ENCODE measurements at regions not wholly inside any gene's neighbourhood (a gene's known extent, or its start where the extent isn't known, plus 50 kb on each side); places are given as distances from the start of the nearest gene placed in this dataset.

DNA sequence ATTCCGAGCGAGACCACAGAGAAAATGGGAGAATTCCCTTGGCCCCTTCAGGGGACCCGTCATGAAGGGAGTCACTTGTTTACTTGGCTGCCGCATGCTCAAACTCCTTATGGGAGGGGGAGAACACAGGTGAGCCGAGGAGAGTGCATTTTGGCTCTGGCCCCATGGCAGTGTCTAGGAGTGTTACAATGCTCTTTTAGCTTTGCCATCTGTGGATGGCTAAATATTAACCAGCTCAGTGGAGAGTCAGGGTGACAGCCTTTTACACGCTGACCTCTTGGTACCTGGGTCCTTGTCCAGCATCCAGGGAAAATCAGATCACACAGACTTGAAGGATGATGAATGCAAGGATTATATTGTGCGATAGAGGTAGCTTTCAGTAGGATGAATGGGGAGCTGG lies 146.4 kb upstream of the ATXN7L3B start:
- DNase-seq (ENCODE audit: low read depth in 1 of 2, low spot score in 1 of 2): no peak
- Histone ChIP-seq H3K4me3 (no peak overlapping the region), H3K9me3 (peaks cover 10% of the 10 kb centered on the region; the same call in 2 of the 3 replicates), H3K4me1 (peaks cover 18% of the 10 kb centered on the region), H3K27ac (peak overlapping the region in 1 of 2 experiments; percentile 21; a peak in 2 of 6 replicates), H3K4me2 (no peak overlapping the region)
- no peak for ATAC-seq
- CTCF ChIA-PET: interaction anchor here (0.5 kb wide), 1 partner anchor 257 kb away, joined by 3 read pairs; no protein-coding TSS in a partner anchor
- 96% methylated on average over 7 of the region's 7 CpGs for WGBS (ENCODE audit: missing lambda C conversion rate)
- POLR2A ChIA-PET: no interaction called here
- TF ChIP-seq KDM1A (IDR thresholded peaks at IDR 0.05; ENCODE audit: low read depth) (no peak), HOXB13 (CRISPR knock-in tag; IDR thresholded peaks at IDR 0.05; ENCODE audit: low read depth) (no peak), SREBF2 (IDR thresholded peaks at IDR 0.05) (no peak), BHLHE40 (IDR thresholded peaks at IDR 0.05; ENCODE audit: low read depth, low read length) (no peak), RFX5 (IDR thresholded peaks at IDR 0.05) (no peak), HEYL (CRISPR knock-in tag; IDR thresholded peaks at IDR 0.05) (no peak), JUN (IDR thresholded peaks at IDR 0.05) (no peak), TP53 (CRISPR knock-in tag; IDR thresholded peaks at IDR 0.05) (no peak), ZFP36 (IDR thresholded peaks at IDR 0.05; ENCODE audit: borderline replicate concordance, partially characterized antibody) (no peak), RCOR1 (IDR thresholded peaks at IDR 0.05; ENCODE audit: low read depth, low read length) (no peak), NR3C1 (IDR thresholded peaks at IDR 0.05) (no peak), MYC (IDR thresholded peaks at IDR 0.05; ENCODE audit: borderline replicate concordance, low read length) (no peak), ZC3H11A (IDR thresholded peaks at IDR 0.05) (no peak), CHD2 (IDR thresholded peaks at IDR 0.05; ENCODE audit: low read length, partially characterized antibody) (no peak), FOXS1 (CRISPR knock-in tag; IDR thresholded peaks at IDR 0.05) (no peak), PHF8 (IDR thresholded peaks at IDR 0.05; ENCODE audit: borderline replicate concordance, low read depth) (no peak)
- TF ChIP-seq, protein P1, sequence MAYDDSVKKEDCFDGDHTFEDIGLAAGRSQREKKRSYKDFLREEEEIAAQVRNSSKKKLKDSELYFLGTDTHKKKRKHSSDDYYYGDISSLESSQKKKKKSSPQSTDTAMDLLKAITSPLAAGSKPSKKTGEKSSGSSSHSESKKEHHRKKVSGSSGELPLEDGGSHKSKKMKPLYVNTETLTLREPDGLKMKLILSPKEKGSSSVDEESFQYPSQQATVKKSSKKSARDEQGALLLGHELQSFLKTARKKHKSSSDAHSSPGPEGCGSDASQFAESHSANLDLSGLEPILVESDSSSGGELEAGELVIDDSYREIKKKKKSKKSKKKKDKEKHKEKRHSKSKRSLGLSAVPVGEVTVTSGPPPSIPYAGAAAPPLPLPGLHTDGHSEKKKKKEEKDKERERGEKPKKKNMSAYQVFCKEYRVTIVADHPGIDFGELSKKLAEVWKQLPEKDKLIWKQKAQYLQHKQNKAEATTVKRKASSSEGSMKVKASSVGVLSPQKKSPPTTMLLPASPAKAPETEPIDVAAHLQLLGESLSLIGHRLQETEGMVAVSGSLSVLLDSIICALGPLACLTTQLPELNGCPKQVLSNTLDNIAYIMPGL (CRISPR knock-in tag; IDR thresholded peaks at IDR 0.05; ENCODE audit: borderline replicate concordance): no peak
- no peak for FAIRE-seq

- DNase-seq (ENCODE audit: low read depth in 1 of 2, low spot score in 1 of 2): peak in 1 of 2 experiments; percentile 27
- ATAC-seq: peak; percentile 50 to 59; a peak in 4 of 6 replicates
- FAIRE-seq: peak; percentile 92
- H3K4me1 ChIP-seq: peaks cover 18% of the 10 kb centered on the region
- ChIA-PET CTCF (no interaction called here), POLR2A (no interaction called here)
- H3K4me3 ChIP-seq: no peak overlapping the region
- WGBS (ENCODE audit: missing lambda C conversion rate): 8% methylated on average over 4 of the region's 4 CpGs
- peak; percentile 83 for TF ChIP-seq JUNB (IDR thresholded peaks at IDR 0.05)
- no peak for TF ChIP-seq CHD2 (IDR thresholded peaks at IDR 0.05; ENCODE audit: low read length, partially characterized antibody)
- TF ChIP-seq, protein P2, sequence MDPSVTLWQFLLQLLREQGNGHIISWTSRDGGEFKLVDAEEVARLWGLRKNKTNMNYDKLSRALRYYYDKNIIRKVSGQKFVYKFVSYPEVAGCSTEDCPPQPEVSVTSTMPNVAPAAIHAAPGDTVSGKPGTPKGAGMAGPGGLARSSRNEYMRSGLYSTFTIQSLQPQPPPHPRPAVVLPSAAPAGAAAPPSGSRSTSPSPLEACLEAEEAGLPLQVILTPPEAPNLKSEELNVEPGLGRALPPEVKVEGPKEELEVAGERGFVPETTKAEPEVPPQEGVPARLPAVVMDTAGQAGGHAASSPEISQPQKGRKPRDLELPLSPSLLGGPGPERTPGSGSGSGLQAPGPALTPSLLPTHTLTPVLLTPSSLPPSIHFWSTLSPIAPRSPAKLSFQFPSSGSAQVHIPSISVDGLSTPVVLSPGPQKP (IDR thresholded peaks at IDR 0.05; ENCODE audit: low read depth, low read length): no peak
- TF ChIP-seq POLR2A (IDR thresholded peaks at IDR 0.05; ENCODE audit: low read length): no peak
- no peak for TF ChIP-seq REST (IDR thresholded peaks at IDR 0.05)
- TF ChIP-seq POLR2AphosphoS2 (conservative IDR thresholded peaks at IDR 0.05; ENCODE audit: low read length): no peak
- TF ChIP-seq, protein P1 (CRISPR knock-in tag; IDR thresholded peaks at IDR 0.05; ENCODE audit: borderline replicate concordance): no peak
- TF ChIP-seq RNF2 (IDR thresholded peaks at IDR 0.05; ENCODE audit: borderline replicate concordance, low read depth): no peak
- TF ChIP-seq FOSL2 (IDR thresholded peaks at IDR 0.05): peak; percentile 78
- peak; percentile 71 for TF ChIP-seq FOSL2 (CRISPR knock-in tag; IDR thresholded peaks at IDR 0.05)
- H3K9me3 ChIP-seq: 0 out of 3 replicates have a peak, but pooled peaks cover 3% of the 10 kb centered on the region
- H3K4me2 ChIP-seq: peak overlapping the region; percentile 35
- peak overlapping the region; percentile 13 to 41; a peak in 2 of 6 replicates for H3K27ac ChIP-seq
These were observed 144.4 kb upstream of the ATXN7L3B start for GRCh38 chr12:74393272-74393671.

Measured in A549 (cell line).